ENCODE measurements at regions not wholly inside any gene's neighbourhood (a gene's known extent, or its start where the extent isn't known, plus 50 kb on each side); places are given as distances from the start of the nearest gene placed in this dataset.

GRCh38 chr3:24830230-24831152 lies 335.8 kb upstream of the THRB start:
- ATAC-seq = peak; percentile 28

GRCh38 chr3:24831221-24831620 lies 336.6 kb upstream of the THRB start:
- DNase-seq (ENCODE audit: low spot score) (no peak), ATAC-seq (no peak)

More at GRCh38 chr3:24830230-24831152, 335.8 kb upstream of the THRB start:
- DNase-seq (ENCODE audit: low spot score) = no peak

- DNase-seq (ENCODE audit: low spot score) (no peak), ATAC-seq (no peak)
These were observed 338.2 kb upstream of the THRB start for GRCh38 chr3:24832891-24833290.

- DNase-seq (ENCODE audit: low spot score) (no peak), ATAC-seq (no peak)
These were observed 339.8 kb upstream of the THRB start for GRCh38 chr3:24834442-24834841.

- no peak for DNase-seq (ENCODE audit: low spot score)
- ATAC-seq = no peak
These were observed 340.9 kb upstream of the THRB start for GRCh38 chr3:24835510-24835909.

GRCh38 chr3:24837601-24838000 lies 343.0 kb upstream of the THRB start:
- no peak for DNase-seq (ENCODE audit: low spot score)
- no peak for ATAC-seq

GRCh38 chr3:24838533-24838932 lies 343.9 kb upstream of the THRB start:
- no peak for ATAC-seq
- no peak for DNase-seq (ENCODE audit: low spot score)

GRCh38 chr3:24843955-24844354 lies 349.3 kb upstream of the THRB start:
- ATAC-seq (no peak), DNase-seq (ENCODE audit: low spot score) (no peak)

GRCh38 chr3:24845524-24846155 lies 351.0 kb upstream of the THRB start:
- no peak for DNase-seq (ENCODE audit: low spot score)
- ATAC-seq = no peak

GRCh38 chr3:24846286-24846860 lies 351.7 kb upstream of the THRB start:
- no peak for DNase-seq (ENCODE audit: low spot score)
- no peak for ATAC-seq

- ATAC-seq (peak; percentile 55), DNase-seq (ENCODE audit: low spot score) (no peak)
These were observed 355.6 kb upstream of the THRB start for GRCh38 chr3:24850245-24850644.

- ATAC-seq (no peak), DNase-seq (ENCODE audit: low spot score) (no peak)
These were observed 359.2 kb upstream of the THRB start for GRCh38 chr3:24853685-24854490.

GRCh38 chr3:24854748-24855147 lies 360.1 kb upstream of the THRB start:
- ATAC-seq (no peak), DNase-seq (ENCODE audit: low spot score) (no peak)

- ATAC-seq (no peak), DNase-seq (ENCODE audit: low spot score) (no peak)
These were observed 363.3 kb upstream of the THRB start for GRCh38 chr3:24857945-24858344.

- DNase-seq (ENCODE audit: low spot score) (no peak), ATAC-seq (no peak)
These were observed 368.6 kb upstream of the THRB start for GRCh38 chr3:24863215-24863614.

- DNase-seq (ENCODE audit: low spot score) = no peak
- no peak for ATAC-seq
These were observed 373.1 kb upstream of the THRB start for GRCh38 chr3:24867783-24868182.

GRCh38 chr3:24881239-24881638 lies 386.6 kb upstream of the THRB start:
- no peak for ATAC-seq
- DNase-seq (ENCODE audit: low spot score) = no peak

- ATAC-seq (no peak), DNase-seq (ENCODE audit: low spot score) (no peak)
These were observed 391.9 kb upstream of the THRB start for GRCh38 chr3:24886501-24886900.

- ATAC-seq (no peak), DNase-seq (ENCODE audit: low spot score) (no peak)
These were observed 395.4 kb upstream of the THRB start for GRCh38 chr3:24890012-24890411.

- ATAC-seq (no peak), DNase-seq (ENCODE audit: low spot score) (no peak)
These were observed 404.7 kb upstream of the THRB start for GRCh38 chr3:24899373-24899772.
